Esophagus squamous epithelium (tissue), 4 donors: ENCODE measurements at regions not wholly inside any gene's neighbourhood (a gene's known extent, or its start where the extent isn't known, plus 50 kb on each side); places are given as distances from the start of the nearest gene placed in this dataset.

Experiments
- CTCF ChIP-seq, 6 experiments: fragments of 450-650 bp in 4 of 6; fragments of 200-600 bp in 2 of 6; sonication (generic) in 2 of 6; IDR thresholded peaks; one replicate each; pipeline ENCODE4 v1.5.1; 2016 to 2019; ENCODE audit warnings: antibody characterized with exemption in 6 of 6, mild to moderate bottlenecking in 4 of 6, moderate library complexity in 4 of 6
- POLR2A ChIP-seq, 4 donors: fragments of 450-650 bp; IDR thresholded peaks; one replicate each; pipeline ENCODE4 v1.6.1; 2017; ENCODE audit warnings: antibody characterized with exemption in 4 of 4, mild to moderate bottlenecking in 4 of 4, moderate library complexity in 3 of 4

- TF ChIP-seq POLR2A (IDR thresholded peaks at IDR 0.05) (no peak), CTCF (IDR thresholded peaks at IDR 0.05) (no peak)
Observed at GRCh38 chr5:68961762-68962161, 132.1 kb upstream of the SLC30A5 start.
